SJSA1 (cell line): ENCODE measurements at regions not wholly inside any gene's neighbourhood (a gene's known extent, or its start where the extent isn't known, plus 50 kb on each side); places are given as distances from the start of the nearest gene placed in this dataset.

ENCODE experiments used
- DNase-seq, 2 experiments: peaks; one replicate each; pipeline ENCODE4 v3.0.0-alpha.2; 2015 to 2020; ENCODE audit warnings: low spot score in 2 of 2, low read depth in 1 of 2
- H3K27ac ChIP-seq: fragments of 250-450 bp; sonication (Bioruptor Pico); 2 replicates; pipeline ENCODE4 v1.5.1; 2020; ENCODE audit warnings: mild to moderate bottlenecking, moderate library complexity
- H3K27me3 ChIP-seq: fragments of 250-450 bp; sonication (Bioruptor Pico); replicated peaks from 2 replicates; pipeline ENCODE4 v1.5.1; 2020; ENCODE audit warnings: mild to moderate bottlenecking, moderate library complexity
- H3K36me3 ChIP-seq: fragments of 250-450 bp; sonication (Bioruptor Pico); 2 replicates; pipeline ENCODE4 v1.5.1; 2020; ENCODE audit warnings: mild to moderate bottlenecking
- H3K4me1 ChIP-seq: fragments of 250-450 bp; sonication (Bioruptor Pico); replicated peaks from 2 replicates; pipeline ENCODE4 v1.6.1; 2021; ENCODE audit warnings: mild to moderate bottlenecking
- H3K4me3 ChIP-seq: fragments of 250-450 bp; sonication (Bioruptor Pico); 2 replicates; pipeline ENCODE4 v1.5.1; 2020; ENCODE audit warnings: mild to moderate bottlenecking
- H3K9me3 ChIP-seq: fragments of 250-450 bp; sonication (Bioruptor Pico); replicated peaks from 2 replicates; pipeline ENCODE4 v1.5.1; 2020; ENCODE audit warnings: mild to moderate bottlenecking

DNA sequence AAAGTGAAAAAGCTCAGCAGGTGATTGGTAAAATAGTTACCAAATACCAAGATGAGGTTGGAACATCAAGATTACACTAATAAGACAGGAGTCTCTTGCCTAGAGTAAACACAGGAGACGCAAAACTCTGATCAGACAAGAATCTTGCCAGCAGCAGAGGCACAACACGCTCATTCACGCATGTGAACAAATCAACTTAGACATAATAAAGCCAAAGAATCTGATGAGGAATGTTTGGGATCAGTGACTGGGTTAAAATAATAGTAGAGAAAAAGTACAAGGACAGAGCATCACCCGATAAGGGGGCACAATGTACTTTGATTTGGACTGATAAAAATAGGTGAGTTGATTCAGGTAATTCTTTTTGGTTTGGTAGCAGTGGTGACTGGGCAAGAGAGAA, 159.5 kb upstream of the GRIP1 start:
- Histone ChIP-seq H3K4me3 (no peak overlapping the region), H3K4me1 (no peaks in the 10 kb centered on the region), H3K36me3 (no peaks in the 10 kb centered on the region), H3K27ac (no peak overlapping the region), H3K9me3 (no peaks in the 10 kb centered on the region), H3K27me3 (no peaks in the 10 kb centered on the region; the same call in 1 of the 2 replicates)
- DNase-seq: no peak

DNA sequence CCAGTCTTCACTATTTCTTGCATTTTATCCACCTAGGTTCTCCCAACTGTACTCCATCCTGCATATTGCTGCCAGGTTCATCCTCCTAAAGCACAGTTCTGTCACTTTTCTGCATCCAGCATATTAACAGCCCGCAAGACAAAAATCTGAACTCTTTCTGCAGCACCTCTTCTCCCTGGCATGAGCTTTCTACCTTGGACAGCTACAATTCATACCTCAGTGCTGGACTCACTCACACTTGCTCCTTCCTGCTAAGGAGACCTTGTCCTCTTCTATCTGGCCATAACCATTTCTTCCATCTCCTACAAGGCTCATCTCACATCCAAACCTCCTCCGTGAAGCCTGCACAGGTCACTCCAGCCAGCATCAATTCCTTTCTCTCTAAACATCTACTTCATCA, 170.1 kb upstream of the GRIP1 start:
- no peaks in the 10 kb centered on the region for H3K27me3 ChIP-seq
- H3K4me3 ChIP-seq: no peak overlapping the region
- DNase-seq: no peak
- no peaks in the 10 kb centered on the region for H3K36me3 ChIP-seq
- H3K27ac ChIP-seq: no peak overlapping the region
- H3K9me3 ChIP-seq: no peaks in the 10 kb centered on the region
- no peaks in the 10 kb centered on the region for H3K4me1 ChIP-seq

- no peaks in the 10 kb centered on the region for H3K36me3 ChIP-seq
- no peaks in the 10 kb centered on the region for H3K27me3 ChIP-seq
- H3K4me3 ChIP-seq: no peak overlapping the region
- H3K4me1 ChIP-seq: no peaks in the 10 kb centered on the region
- no peaks in the 10 kb centered on the region for H3K9me3 ChIP-seq
- DNase-seq: no peak
- no peak overlapping the region for H3K27ac ChIP-seq
Measured at GRCh38 chr12:66851134-66851533, 172.3 kb upstream of the GRIP1 start.

DNA sequence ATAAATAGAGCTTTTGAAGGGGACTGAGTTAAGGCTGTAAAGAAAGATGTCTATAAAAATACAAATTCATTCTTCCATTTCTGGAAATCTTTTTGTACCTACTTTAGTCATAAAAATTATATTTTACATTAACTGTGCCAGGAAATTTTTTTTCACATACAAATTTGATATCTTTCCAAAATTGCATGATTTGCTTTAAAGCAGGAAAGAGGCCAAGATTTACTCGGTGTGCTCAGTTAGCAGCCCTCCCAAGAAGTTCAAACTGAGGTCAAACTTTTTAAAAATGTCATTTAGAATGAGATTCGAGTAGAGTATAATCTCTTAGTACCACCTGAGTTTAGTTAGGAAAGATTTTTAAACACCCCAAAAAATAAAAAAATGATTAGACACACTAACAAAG, 173.2 kb upstream of the GRIP1 start:
- no peak for DNase-seq
- Histone ChIP-seq H3K9me3 (no peaks in the 10 kb centered on the region), H3K36me3 (no peaks in the 10 kb centered on the region)

GRCh38 chr12:66852765-66853164, 173.9 kb upstream of the GRIP1 start:
- no peak overlapping the region for H3K4me3 ChIP-seq
- no peaks in the 10 kb centered on the region for H3K27me3 ChIP-seq
- H3K9me3 ChIP-seq: no peaks in the 10 kb centered on the region
- no peaks in the 10 kb centered on the region for H3K4me1 ChIP-seq
- H3K36me3 ChIP-seq: no peaks in the 10 kb centered on the region
- no peak for DNase-seq
- H3K27ac ChIP-seq: no peak overlapping the region

More for the DNA sequence above, 173.2 kb upstream of the GRIP1 start:
- no peak overlapping the region for H3K27ac ChIP-seq
- H3K4me1 ChIP-seq: no peaks in the 10 kb centered on the region
- H3K4me3 ChIP-seq: no peak overlapping the region
- H3K27me3 ChIP-seq: no peaks in the 10 kb centered on the region

- DNase-seq: no peak
- no peaks in the 10 kb centered on the region for H3K27me3 ChIP-seq
- no peak overlapping the region for H3K4me3 ChIP-seq
- no peaks in the 10 kb centered on the region for H3K9me3 ChIP-seq
- no peaks in the 10 kb centered on the region for H3K4me1 ChIP-seq
- no peak overlapping the region for H3K27ac ChIP-seq
- no peaks in the 10 kb centered on the region for H3K36me3 ChIP-seq
Measured at GRCh38 chr12:66859751-66860440, 181.0 kb upstream of the GRIP1 start.

- Histone ChIP-seq H3K27me3 (no peaks in the 10 kb centered on the region), H3K36me3 (no peaks in the 10 kb centered on the region), H3K27ac (no peak overlapping the region), H3K4me3 (no peak overlapping the region), H3K9me3 (no peaks in the 10 kb centered on the region), H3K4me1 (no peaks in the 10 kb centered on the region)
- peak; percentile 19 to 49 for DNase-seq
Measured at GRCh38 chr12:66860752-66861750, 182.2 kb upstream of the GRIP1 start.

DNA sequence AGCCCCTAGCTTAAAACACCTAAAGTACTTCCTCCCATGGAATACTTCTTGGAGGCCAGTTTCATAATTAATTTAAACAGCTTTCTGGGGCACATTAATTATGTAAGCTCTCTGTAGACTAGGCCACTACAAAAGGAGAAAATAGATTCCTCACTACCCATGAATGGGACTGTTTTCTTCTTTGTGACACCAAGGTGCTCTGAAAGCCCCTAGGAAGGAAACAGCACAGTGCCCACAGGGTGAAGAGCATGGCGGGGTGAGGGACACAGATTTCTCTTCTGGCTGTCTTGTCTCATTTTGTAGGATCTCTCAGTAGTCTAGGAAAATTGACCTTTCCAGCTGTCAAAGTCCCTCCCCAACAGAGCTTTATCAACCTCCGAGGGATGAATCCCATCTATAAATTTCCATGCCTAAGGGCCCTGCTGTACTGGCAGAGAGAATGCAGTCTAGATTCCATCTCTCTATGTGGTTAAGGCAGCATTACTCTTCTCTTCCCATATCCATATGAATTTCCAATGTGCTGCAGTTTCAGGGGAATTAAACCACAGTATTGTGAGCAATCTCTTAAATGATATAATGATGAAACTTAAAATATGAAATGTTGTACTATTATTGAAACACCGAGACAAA, 183.6 kb upstream of the GRIP1 start:
- Histone ChIP-seq H3K27me3 (no peaks in the 10 kb centered on the region), H3K4me3 (no peak overlapping the region), H3K9me3 (no peaks in the 10 kb centered on the region), H3K4me1 (no peaks in the 10 kb centered on the region), H3K27ac (no peak overlapping the region), H3K36me3 (no peaks in the 10 kb centered on the region)
- DNase-seq: no peak

GRCh38 chr12:66863276-66863675, 184.4 kb upstream of the GRIP1 start:
- H3K36me3 ChIP-seq: no peaks in the 10 kb centered on the region
- DNase-seq: no peak
- H3K27ac ChIP-seq: no peak overlapping the region
- no peaks in the 10 kb centered on the region for H3K27me3 ChIP-seq
- H3K4me1 ChIP-seq: no peaks in the 10 kb centered on the region
- no peak overlapping the region for H3K4me3 ChIP-seq
- H3K9me3 ChIP-seq: no peaks in the 10 kb centered on the region

DNA sequence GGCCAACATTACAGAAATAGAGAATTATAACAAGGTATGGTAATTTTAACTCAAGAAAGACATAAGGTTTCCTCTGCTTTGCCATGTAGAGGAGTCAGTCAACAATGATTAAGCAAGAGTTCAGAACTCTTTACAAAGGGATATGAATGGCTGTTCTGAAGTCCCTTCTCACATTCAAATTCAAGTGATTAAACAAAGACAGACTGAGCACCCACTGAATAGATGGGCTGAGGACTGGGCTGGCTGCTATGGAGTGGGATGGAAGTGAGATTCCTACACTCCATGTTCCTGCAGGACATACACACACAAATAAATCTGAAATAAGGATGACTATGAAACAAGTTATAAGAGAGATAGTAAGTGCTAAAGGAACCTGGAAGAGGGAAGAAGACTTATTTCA, 199.0 kb upstream of the GRIP1 start:
- H3K4me3 ChIP-seq: no peak overlapping the region
- no peaks in the 10 kb centered on the region for H3K27me3 ChIP-seq
- H3K4me1 ChIP-seq: no peaks in the 10 kb centered on the region
- no peaks in the 10 kb centered on the region for H3K36me3 ChIP-seq
- H3K9me3 ChIP-seq: no peaks in the 10 kb centered on the region
- no peak overlapping the region for H3K27ac ChIP-seq
- no peak for DNase-seq

GRCh38 chr12:66879409-66879808, 200.5 kb upstream of the GRIP1 start:
- no peak overlapping the region for H3K4me3 ChIP-seq
- H3K4me1 ChIP-seq: no peaks in the 10 kb centered on the region
- no peak for DNase-seq
- H3K27ac ChIP-seq: no peak overlapping the region
- H3K36me3 ChIP-seq: no peaks in the 10 kb centered on the region
- H3K9me3 ChIP-seq: no peaks in the 10 kb centered on the region
- peaks cover 8% of the 10 kb centered on the region; the same call in 1 of the 2 replicates for H3K27me3 ChIP-seq

- Histone ChIP-seq H3K27me3 (peaks cover 8% of the 10 kb centered on the region; the same call in 1 of the 2 replicates), H3K4me1 (no peaks in the 10 kb centered on the region), H3K27ac (no peak overlapping the region), H3K9me3 (no peaks in the 10 kb centered on the region), H3K36me3 (no peaks in the 10 kb centered on the region), H3K4me3 (no peak overlapping the region)
- no peak for DNase-seq
Measured at GRCh38 chr12:66881386-66881785, 202.5 kb upstream of the GRIP1 start.

DNA sequence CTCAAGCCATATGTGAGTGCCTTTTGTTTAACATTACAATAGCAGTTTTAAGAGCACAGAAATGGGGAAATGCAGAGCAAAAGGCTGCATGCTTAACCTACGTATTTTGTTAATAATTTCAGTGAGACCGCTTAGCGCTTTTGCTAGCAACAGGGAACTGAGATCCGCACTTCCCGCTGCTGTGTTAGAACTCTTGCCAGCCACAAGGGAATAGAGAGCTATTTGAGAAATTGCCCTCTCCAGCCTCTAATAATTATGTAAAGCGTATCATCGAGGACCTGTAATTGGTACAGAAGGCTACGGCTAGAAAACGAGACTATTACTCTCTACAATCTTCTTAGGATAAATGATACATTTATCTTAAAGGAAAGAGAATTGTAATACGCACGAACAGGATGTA, 205.2 kb upstream of the GRIP1 start:
- H3K27ac ChIP-seq: no peak overlapping the region
- H3K9me3 ChIP-seq: no peaks in the 10 kb centered on the region
- no peaks in the 10 kb centered on the region for H3K4me1 ChIP-seq
- no peak overlapping the region for H3K4me3 ChIP-seq
- no peak for DNase-seq
- peaks cover 8% of the 10 kb centered on the region; the same call in 1 of the 2 replicates for H3K27me3 ChIP-seq
- no peaks in the 10 kb centered on the region for H3K36me3 ChIP-seq
